Gastrocnemius medialis (tissue), 4 donors: ENCODE measurements at regions not wholly inside any gene's neighbourhood (a gene's known extent, or its start where the extent isn't known, plus 50 kb on each side); places are given as distances from the start of the nearest gene placed in this dataset.

Experiments used
- CTCF ChIP-seq, 5 experiments: fragments of 450-650 bp in 3 of 5; fragments of 200-600 bp in 2 of 5; sonication (generic) in 2 of 5; IDR thresholded peaks in 4 of 5; conservative IDR thresholded peaks in 1 of 5; 1 replicate in 4 of 5; 2 replicates in 1 of 5; pipeline ENCODE4 v1.5.1; 2016 to 2019; ENCODE audit warnings: antibody characterized with exemption in 5 of 5, mild to moderate bottlenecking in 3 of 5, moderate library complexity in 3 of 5
- POLR2A ChIP-seq, 2 donors: fragments of 450-650 bp; IDR thresholded peaks; one replicate each; pipeline ENCODE4 v1.6.1; 2017; ENCODE audit warnings: antibody characterized with exemption in 2 of 2, mild to moderate bottlenecking in 2 of 2, moderate library complexity in 2 of 2

GRCh38 chr5:116959843-116960242 is 385.2 kb upstream of the SEMA6A start:
- no peak for TF ChIP-seq CTCF (IDR thresholded peaks at IDR 0.05 in 4 of 5, conservative IDR thresholded peaks at IDR 0.05 in 1 of 5)
- no peak for TF ChIP-seq POLR2A (IDR thresholded peaks at IDR 0.05)
